Upper lobe of left lung (tissue), 6 donors: ENCODE measurements at regions not wholly inside any gene's neighbourhood (a gene's known extent, or its start where the extent isn't known, plus 50 kb on each side); places are given as distances from the start of the nearest gene placed in this dataset.
A peak's percentile ranks its signal among the peaks of the same experiment; 100 is the strongest.

Experiments used
- ATAC-seq, 2 donors: fragments of 200-7000 bp; cut with Tn5 transposase; one replicate each; pipeline ENCODE4 v1.9.1; 2022; ENCODE audit warnings: mild to moderate bottlenecking in 2 of 2, moderate library complexity in 2 of 2; ENCODE audit not compliant: low FRiP score in 2 of 2
- DNase-seq, 2 donors: peaks; one replicate each; pipeline ENCODE4 v3.0.0-alpha.2; 2019 to 2020
- H3K27ac ChIP-seq, 4 donors: fragments of 200-600 bp; sonication (generic); one replicate each; pipeline ENCODE4 v1.5.1; 2016 to 2019
- H3K27me3 ChIP-seq, 4 donors: fragments of 200-600 bp; sonication (generic); one replicate each; pipeline ENCODE4 v1.5.1; 2017 to 2019
- H3K36me3 ChIP-seq, 4 donors: fragments of 200-600 bp; sonication (generic); one replicate each; pipeline ENCODE4 v1.5.1; 2016 to 2019
- H3K4me1 ChIP-seq, 4 donors: fragments of 200-600 bp; sonication (generic); one replicate each; pipeline ENCODE4 v1.5.1; 2018 to 2019
- H3K4me3 ChIP-seq, 4 donors: fragments of 200-600 bp; sonication (generic); one replicate each; pipeline ENCODE4 v1.5.1; 2017 to 2019; ENCODE audit warnings: mild to moderate bottlenecking in 2 of 4, moderate library complexity in 1 of 4
- H3K9me3 ChIP-seq, 4 donors: fragments of 200-600 bp; sonication (generic); one replicate each; pipeline ENCODE4 v1.5.1; 2018 to 2019
- EP300 ChIP-seq, 4 donors: sonication (generic); formaldehyde crosslinking; IDR thresholded peaks; one replicate each; pipeline ENCODE4 v1.5.1; 2017; ENCODE audit warnings: antibody characterized with exemption in 4 of 4, control low read depth in 2 of 4
- POLR2A ChIP-seq, 4 donors: fragments of 450-650 bp; IDR thresholded peaks; one replicate each; pipeline ENCODE4 v1.5.1; 2016 to 2017; ENCODE audit warnings: antibody characterized with exemption in 4 of 4, mild to moderate bottlenecking in 2 of 4
- POLR2AphosphoS5 ChIP-seq, 2 donors: sonication (generic); formaldehyde crosslinking; IDR thresholded peaks; one replicate each; pipeline ENCODE4 v1.5.1; 2017; ENCODE audit warnings: antibody characterized with exemption in 2 of 2
- WGBS, 2 donors: methylation state at CpG; one replicate each; pipeline ENCODE4 v1.1.5; 2017 to 2018; 5-methylcytosine and 5-hydroxymethylcytosine counted together
- TF ChIP-seq, protein P1 (sequence below), 6 experiments: fragments of 450-650 bp in 4 of 6; fragments of 200-600 bp in 2 of 6; sonication (generic) in 2 of 6; IDR thresholded peaks; one replicate each; pipeline ENCODE4 v1.5.1; 2016 to 2019; ENCODE audit warnings: antibody characterized with exemption in 6 of 6
- donor health status: DM: no; HTN: no; CAD: no; lungs with moderate emphysema.
- donor health status: DM: no; HTN: yes; CAD: no; lungs with severe emphysema.

- ATAC-seq = no peak
- TF ChIP-seq, protein P1, sequence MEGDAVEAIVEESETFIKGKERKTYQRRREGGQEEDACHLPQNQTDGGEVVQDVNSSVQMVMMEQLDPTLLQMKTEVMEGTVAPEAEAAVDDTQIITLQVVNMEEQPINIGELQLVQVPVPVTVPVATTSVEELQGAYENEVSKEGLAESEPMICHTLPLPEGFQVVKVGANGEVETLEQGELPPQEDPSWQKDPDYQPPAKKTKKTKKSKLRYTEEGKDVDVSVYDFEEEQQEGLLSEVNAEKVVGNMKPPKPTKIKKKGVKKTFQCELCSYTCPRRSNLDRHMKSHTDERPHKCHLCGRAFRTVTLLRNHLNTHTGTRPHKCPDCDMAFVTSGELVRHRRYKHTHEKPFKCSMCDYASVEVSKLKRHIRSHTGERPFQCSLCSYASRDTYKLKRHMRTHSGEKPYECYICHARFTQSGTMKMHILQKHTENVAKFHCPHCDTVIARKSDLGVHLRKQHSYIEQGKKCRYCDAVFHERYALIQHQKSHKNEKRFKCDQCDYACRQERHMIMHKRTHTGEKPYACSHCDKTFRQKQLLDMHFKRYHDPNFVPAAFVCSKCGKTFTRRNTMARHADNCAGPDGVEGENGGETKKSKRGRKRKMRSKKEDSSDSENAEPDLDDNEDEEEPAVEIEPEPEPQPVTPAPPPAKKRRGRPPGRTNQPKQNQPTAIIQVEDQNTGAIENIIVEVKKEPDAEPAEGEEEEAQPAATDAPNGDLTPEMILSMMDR (IDR thresholded peaks at IDR 0.05) = peak in 1 of 6 experiments; percentile 11
- TF ChIP-seq POLR2AphosphoS5 (IDR thresholded peaks at IDR 0.05) = no peak
- no peaks in the 10 kb centered on the region for H3K36me3 ChIP-seq
- no peaks in the 10 kb centered on the region for H3K27me3 ChIP-seq
- H3K27ac ChIP-seq = no peak overlapping the region
- H3K9me3 ChIP-seq = no peaks in the 10 kb centered on the region
- H3K4me3 ChIP-seq = no peak overlapping the region
- no peak for DNase-seq
- no peaks in the 10 kb centered on the region for H3K4me1 ChIP-seq
These were observed 51.8 kb upstream of the ADPGK start for GRCh38 chr15:72835294-72835890.

DNA sequence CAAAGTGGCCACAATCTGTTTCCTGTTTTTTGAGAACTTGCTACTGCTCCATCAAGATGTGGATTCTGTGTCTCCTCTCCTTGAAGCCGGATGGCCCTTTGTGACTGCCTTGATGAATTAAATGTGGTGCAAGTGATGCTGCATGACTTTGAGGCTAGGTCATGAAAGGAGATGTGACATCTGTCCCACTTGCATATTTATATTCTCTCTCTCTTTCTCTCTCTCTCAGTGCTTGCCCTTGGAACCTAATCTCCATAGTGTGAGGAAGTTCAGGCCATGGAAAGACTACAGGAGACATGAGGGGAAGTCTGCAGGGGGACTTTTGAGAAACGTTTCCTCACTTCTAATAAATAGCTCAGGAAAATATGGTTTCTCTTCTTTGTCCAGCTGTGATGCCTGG, 50.0 kb upstream of the ADPGK start:
- H3K27ac ChIP-seq = no peak overlapping the region
- H3K4me3 ChIP-seq = no peak overlapping the region
- no peaks in the 10 kb centered on the region for H3K27me3 ChIP-seq
- no peaks in the 10 kb centered on the region for H3K36me3 ChIP-seq
- DNase-seq = no peak
- H3K4me1 ChIP-seq = no peaks in the 10 kb centered on the region
- no peak for ATAC-seq
- TF ChIP-seq, protein P1 (IDR thresholded peaks at IDR 0.05) = no peak
- TF ChIP-seq POLR2A (IDR thresholded peaks at IDR 0.05) = no peak
- no peak for TF ChIP-seq POLR2AphosphoS5 (IDR thresholded peaks at IDR 0.05)
- TF ChIP-seq EP300 (IDR thresholded peaks at IDR 0.05) = no peak
- 53 to 62% methylated on average over 2 of the region's 2 CpGs for WGBS, 2 donors
- no peaks in the 10 kb centered on the region for H3K9me3 ChIP-seq
